AG20443 (cell line): ENCODE measurements at regions not wholly inside any gene's neighbourhood (a gene's known extent, or its start where the extent isn't known, plus 50 kb on each side); places are given as distances from the start of the nearest gene placed in this dataset.
"Not testable (repeated sequence)": the region's sequence is repeated elsewhere in the genome, so short reads cannot be mapped to it uniquely, and the experiment has no call there.

ENCODE experiments used
- DNase-seq: peaks from one replicate; pipeline ENCODE4 v3.0.0; 2012; ENCODE audit warnings: low spot score, mixed read lengths

GRCh38 chr10:5576780-5577624 lies 52.2 kb downstream of the CALML3 start:
- no peak for DNase-seq

GRCh38 chr10:5580038-5580428 lies 55.3 kb downstream of the CALML3 start:
- DNase-seq = not testable (repeated sequence)

- no peak for DNase-seq
Observed at GRCh38 chr10:5581670-5582566, 57.2 kb downstream of the CALML3 start.

GRCh38 chr10:5582736-5583135 lies 58.0 kb downstream of the CALML3 start:
- no peak for DNase-seq

- DNase-seq = no peak
Observed at GRCh38 chr10:5583525-5584175, 58.9 kb downstream of the CALML3 start.

- DNase-seq = peak; percentile 85
Observed at GRCh38 chr10:5584895-5585516, 60.2 kb downstream of the CALML3 start.

GRCh38 chr10:5585517-5586206 lies 60.9 kb downstream of the CALML3 start:
- DNase-seq = no peak

- DNase-seq = no peak
Observed at GRCh38 chr10:5587151-5588079, 62.7 kb downstream of the CALML3 start.

GRCh38 chr10:5588080-5588453 lies 63.3 kb downstream of the CALML3 start:
- DNase-seq = no peak

- DNase-seq = no peak
Observed at GRCh38 chr10:5588603-5589002, 63.8 kb downstream of the CALML3 start.
